ENCODE measurements at regions not wholly inside any gene's neighbourhood (a gene's known extent, or its start where the extent isn't known, plus 50 kb on each side); places are given as distances from the start of the nearest gene placed in this dataset.
"Not testable (repeated sequence)": the region's sequence is repeated elsewhere in the genome, so short reads cannot be mapped to it uniquely, and the experiment has no call there.

DNA sequence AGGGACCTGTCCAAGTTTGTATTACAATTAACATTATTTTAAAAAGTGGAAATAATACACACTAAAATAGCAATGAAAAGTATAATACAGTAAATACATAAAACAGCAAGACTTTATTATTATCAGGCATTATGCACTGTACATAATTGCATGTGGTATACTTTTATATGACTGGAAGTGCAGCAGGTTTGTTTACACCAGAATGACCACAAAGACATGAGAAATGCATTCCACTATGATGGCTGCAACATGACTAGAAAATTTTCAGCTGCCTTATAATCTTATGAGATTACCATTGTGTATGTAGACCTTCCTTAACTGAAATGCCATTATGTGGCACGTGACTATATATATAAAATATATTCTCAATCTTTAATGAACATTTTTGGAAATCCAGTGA, 1699.6 kb downstream of the KCNT2 start:
- no peak for DNase-seq (ENCODE audit: low read depth)

DNA sequence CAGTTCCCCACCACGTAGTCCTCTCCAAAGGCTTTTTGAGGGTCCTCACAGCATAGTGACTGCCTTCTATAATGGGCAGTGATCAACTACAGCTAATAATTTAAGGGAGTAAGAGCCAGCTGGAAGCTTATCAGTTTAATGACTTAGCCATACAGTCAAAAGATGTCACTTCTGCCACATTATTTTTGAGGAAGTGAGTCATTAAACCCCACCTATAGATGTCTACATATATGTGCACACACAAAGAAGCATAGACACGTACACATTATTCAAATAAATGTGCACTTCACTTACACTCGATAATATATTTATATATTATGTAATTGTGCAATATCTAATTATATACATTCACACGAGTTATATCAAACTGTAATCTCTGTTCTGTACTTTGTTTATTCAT, 1704.7 kb downstream of the KCNT2 start:
- DNase-seq (ENCODE audit: low read depth) = no peak

DNA sequence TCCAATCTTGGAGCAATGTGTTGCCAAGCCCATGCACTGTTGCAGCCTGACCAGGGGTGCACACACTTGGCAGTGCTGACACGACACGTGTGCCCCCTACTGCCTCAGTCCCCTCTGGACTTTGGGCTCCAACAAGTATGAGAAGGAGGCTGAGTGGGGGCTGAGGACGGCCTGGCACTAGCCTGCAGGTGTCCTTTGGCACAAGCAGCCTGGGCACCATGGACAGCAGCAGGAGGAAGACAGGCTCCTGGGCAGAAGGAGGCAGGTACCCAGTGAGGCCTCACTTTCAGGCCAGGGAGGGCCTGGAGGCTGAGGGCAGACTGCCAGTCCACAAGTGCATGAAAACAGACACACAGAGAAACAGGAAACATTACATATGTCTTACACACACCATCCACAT, 1702.9 kb upstream of the B3GALT2 start:
- no peak for DNase-seq (ENCODE audit: low read depth)

DNA sequence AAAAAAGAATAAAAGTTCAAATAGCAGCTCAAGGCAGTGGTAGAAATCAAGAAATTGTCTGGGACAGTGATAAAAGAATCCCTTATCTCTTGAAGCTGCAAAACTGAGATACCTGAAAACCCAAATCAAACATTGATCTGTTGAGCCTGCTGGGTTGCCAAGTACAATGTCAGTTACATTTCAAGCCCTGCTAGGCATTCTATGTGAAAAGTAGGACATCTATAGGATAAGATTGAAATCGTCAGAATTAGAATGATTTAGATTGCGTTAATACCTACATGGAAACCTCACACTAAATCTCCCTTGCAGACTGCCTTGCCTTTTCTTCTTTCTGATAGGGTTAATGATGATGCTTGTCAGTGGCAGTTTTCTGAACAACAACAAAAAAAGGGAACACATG, 1684.4 kb upstream of the B3GALT2 start:
- DNase-seq (ENCODE audit: low read depth) = no peak

DNA sequence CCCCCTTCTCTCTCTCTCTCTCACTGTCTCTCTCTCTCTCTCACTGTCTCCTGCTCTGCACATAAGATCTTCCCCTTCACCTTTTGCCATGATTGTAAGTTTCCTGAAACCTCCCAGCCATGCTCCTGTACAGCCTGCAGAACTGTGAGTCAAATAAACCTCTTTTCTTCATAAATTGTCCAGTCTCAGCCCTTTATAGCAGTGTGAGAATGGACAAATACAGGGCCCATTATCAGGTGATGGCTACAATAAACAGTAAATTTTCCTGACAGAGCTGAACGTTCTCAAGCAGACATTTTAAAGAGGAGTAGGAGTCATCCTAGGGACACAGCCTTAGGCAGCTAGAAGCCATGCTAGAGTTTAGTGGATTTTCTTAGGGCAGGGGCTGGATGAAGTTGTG, 1679.7 kb upstream of the B3GALT2 start:
- DNase-seq (ENCODE audit: low read depth) = no peak

DNA sequence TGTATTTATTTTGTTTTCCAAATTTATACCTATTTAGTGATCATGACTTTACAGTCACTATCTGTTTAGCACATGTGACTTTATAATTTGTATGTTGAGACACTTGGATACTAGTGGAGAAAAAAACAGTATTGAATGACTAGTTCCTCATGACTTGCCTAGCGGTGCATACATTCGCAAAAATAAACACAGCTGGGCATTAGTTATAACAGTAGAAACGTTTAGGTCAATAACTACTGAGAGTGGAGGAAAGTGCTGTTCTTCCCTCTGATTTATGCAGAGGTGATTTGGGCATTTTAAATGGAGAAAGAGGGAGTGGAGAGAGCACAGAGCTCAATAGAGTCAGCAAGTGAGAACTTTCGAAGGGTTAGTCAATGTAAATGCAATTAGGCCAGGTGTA, 1679.0 kb upstream of the B3GALT2 start:
- DNase-seq (ENCODE audit: low read depth) = no peak

DNA sequence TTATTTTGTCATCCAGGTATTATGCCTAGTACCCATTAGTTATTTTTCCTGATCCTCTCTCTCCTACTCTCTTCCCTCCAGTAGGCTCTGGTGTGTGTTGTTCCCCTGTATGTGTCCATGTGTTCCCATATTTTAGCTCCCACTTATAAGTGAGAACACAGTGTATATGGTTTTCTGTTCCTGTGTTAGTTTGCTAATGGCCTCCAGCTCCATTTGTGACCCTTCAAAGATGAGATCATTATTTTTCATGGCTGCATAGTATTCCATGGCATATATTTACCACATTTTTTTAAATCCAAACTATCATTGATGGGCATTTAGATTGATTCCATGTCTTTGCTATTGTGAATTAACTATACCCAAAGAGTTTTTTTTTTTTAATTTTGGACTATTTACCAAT, 1675.7 kb upstream of the B3GALT2 start:
- no peak for DNase-seq (ENCODE audit: low read depth)

DNA sequence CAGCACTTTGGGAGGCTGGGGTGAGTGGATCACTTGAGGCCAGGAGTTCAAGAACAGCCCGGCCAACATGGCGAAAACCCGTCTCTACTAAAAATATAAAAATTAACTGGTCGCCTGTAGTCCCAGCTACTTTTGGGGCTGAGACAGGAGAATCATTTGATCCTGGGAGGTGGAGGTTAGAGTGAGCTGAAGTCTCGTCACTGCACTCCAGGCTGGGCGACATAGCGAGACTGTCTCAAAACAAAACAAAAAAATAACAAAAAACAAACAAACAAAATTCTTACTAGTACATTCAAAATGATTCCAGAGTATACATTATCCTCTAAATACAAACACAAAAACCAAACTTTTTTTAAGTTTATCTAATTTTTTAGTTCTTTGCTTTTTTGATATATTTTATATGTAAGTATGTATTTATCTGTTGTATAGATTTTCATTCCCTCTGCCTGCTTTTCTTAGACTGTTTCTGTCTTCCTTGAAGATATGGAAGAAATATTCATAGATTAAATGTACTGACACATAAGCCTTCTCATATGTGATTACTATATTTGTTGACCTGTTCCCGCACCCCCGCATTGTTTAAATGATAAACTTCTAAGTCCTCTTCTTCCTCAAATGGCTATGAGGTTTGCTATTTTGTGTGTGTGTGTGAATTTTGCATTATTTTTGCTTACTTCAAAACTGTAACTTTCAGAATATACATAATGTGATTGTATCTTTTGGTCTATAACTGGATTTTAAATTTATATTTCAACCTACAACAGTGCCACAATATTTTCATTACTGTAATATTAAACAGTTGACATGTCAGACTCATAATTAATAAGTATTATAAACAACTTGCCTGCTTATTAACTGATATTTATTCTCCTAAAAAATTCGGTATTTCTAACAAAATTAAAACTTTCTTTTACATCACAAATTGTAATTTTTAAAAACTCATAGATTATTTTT, 1674.1 kb upstream of the B3GALT2 start:
- no peak for DNase-seq (ENCODE audit: low read depth)

DNA sequence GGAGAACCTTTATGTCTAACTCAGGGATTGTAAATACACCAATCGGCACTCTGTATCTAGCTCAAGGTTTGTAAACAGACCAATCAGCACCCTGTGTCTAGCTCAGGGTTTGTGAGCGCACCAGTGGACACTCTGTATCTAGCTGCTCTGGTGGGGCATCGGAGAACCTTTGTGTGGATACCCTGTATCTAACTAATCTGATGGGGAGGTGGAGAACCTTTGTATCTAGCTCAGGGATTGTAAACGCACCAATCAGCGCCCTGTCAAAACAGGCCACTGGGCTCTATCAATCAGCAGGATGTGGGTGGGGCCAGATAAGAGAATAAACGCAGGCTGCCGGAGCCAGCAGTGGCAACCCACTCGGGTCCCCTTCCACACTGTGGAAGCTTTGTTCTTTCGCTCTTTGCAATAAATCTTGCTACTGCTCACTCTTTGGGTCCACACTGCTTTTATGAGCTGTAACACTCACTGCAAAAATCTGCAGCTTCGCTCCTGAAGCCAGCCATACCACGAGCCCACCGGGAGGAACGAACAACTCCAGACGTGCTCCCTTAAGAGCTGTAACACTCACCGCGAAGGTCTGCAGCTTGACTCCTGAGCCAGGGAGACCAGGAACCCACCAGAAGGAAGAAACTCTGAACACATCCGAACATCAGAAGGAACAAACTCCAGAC, 1673.2 kb upstream of the B3GALT2 start:
- not testable (repeated sequence) for DNase-seq (ENCODE audit: low read depth)

DNA sequence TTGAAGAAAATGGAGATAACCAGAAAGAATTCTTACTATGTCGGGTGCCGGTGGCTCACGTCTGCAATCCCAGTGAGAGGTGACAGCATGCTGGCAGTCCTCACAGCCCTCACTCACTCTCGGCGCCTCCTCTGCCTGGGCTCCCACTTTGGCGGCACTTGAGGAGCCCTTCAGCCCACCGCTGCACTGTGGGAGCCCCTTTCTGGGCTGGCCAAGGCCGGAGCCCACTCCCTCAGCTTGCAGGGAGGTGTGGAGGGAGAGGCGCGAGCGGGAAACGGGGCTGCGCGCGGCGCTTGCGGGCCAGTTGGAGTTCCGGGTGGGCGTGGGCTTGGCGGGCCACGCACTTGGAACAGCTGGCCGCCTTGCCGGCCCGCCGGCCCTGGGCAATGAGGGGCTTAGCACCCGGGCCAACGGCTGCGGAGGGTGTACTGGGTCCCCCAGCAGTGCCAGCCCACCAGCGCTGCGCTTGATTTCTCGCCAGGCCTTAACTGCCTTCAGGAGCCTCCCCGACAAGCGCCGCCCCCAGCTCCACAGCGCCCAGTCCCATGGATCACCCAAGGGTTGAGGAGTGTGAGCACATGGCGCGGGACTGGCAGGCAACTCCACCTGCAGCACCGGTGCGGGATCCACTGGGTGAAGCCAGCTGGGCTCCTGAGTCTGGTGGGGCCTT, 1672.5 kb upstream of the B3GALT2 start:
- DNase-seq (ENCODE audit: low read depth) = not testable (repeated sequence)

DNA sequence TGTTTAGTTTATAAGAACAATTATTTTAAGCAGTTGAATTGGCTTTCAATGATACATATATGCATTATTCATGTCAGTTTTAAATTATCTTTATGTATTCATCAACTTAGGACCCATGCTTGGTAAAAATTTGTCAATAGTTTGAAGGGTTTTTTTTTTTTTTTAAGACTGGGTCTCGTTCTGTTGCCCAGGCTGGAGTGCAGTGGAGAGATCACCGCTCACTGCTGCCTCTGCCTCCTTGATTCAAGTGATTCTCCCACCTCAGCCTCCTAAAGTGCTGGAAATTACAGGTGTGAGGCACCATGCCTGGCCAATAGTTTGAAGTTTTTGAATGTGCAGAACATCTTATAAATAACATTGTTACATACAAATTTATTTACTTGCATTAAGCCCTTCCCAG, 1671.0 kb upstream of the B3GALT2 start:
- no peak for DNase-seq (ENCODE audit: low read depth)

DNA sequence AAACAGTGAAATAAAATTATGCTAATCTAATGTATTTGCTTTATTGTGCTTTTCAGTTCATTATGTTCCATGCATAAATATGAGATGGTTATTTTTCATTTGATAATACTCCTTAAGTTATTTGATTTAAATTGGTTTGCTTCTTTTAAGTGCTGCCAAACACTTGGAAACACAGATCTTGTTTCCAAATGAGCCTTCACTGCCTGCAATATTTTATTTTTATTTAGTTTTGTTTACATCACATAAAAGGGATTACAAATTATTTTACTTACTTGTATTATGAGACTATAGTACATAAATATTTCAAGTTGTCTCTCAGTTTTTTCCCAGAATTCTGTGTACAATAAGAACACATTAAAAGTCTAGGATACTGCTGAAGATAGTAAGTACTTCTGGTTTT, 1662.4 kb upstream of the B3GALT2 start:
- DNase-seq (ENCODE audit: low read depth) = no peak

DNA sequence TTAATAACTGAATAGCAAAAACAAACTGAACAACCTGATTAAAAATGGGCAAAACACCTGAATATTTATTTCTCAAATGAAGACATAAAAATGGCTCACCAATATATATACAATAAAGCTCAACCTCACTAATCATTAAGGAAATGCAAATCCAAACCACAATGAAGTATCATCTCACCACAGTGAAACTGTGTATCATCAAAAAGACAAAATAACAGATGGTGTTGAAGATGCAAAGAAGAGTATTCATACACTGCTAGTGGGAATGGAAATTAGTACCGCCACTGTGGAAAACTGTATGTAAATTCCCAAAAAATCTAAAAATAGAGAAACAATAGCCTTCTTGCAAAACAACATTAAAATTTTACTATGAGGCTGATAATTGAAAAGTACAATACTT, 1660.1 kb upstream of the B3GALT2 start:
- no peak for DNase-seq (ENCODE audit: low read depth)

DNA sequence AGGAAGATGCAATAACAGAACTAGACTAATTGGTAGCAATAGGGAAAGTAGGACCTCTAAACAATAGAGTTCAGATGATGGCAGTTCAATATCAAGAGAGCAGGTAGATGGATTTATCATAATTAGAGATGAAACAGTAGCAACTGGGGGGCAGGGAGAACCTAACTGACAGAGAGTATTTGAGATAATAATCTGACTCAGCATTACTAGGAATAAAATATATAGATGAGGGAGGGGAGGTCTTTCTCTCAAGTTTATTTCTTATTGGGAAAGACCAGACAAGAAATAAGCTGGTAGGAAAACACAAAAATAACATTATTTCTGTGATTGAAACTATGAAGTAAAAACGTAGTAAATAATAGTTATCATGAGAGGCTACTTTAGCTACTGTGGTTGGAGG, 1656.7 kb upstream of the B3GALT2 start:
- DNase-seq (ENCODE audit: low read depth) = no peak

DNA sequence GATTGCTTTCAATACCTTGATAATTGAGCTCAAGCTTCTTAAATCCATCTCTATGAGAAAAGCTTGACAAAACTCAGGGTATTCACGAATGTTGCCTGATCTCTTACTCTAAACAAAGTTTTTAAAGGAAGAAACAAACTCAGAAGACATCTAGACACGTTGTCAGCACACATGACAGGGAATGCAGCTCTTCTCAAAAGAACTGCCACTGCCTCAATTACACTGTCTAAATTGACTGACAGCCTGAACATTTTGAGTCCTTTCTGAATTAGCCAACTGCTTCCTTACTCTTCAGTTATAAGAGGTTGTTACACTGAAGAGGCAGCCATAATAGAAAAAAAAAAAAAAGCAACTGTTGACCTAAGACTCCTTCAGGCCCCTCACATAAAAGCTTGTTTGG, 1646.7 kb upstream of the B3GALT2 start:
- DNase-seq (ENCODE audit: low read depth) = no peak

DNA sequence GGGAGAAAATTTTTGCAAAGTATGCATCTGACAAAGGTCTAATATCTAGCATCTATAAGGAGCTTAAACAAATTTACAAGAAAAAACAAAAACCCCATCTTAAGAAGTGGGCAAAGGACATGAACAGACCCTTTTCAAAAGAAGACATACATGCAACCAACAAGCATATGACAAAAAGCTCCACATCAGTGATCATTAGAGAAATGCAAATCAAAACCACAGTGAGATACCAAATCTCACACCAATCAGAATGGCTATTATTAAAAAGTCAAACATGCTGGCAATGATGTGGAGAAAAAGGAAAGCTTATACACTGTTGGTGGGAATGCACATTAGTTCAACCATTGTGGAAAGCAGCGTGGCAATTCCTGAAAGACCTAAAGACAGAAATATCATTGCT, 1645.2 kb upstream of the B3GALT2 start:
- not testable (repeated sequence) for DNase-seq (ENCODE audit: low read depth)

DNA sequence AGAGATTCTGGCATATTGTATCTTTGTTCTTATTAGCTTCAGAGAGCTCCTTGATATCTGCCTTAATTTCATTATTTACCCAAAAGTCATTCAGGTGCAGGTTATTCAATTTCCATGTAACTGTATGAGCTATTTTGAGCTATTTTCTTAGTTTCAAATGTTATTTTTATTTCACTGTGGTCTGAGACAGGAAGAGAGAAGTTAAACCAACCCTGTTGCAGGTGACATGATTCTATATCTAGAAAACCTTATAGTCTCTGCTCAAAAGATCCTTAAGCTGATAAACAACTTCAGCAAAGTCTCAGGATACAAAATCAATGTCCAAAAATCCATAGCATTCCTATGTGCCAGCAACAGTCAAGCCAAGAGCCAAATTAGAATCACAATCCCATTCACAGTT, 1644.0 kb upstream of the B3GALT2 start:
- no peak for DNase-seq (ENCODE audit: low read depth)

DNA sequence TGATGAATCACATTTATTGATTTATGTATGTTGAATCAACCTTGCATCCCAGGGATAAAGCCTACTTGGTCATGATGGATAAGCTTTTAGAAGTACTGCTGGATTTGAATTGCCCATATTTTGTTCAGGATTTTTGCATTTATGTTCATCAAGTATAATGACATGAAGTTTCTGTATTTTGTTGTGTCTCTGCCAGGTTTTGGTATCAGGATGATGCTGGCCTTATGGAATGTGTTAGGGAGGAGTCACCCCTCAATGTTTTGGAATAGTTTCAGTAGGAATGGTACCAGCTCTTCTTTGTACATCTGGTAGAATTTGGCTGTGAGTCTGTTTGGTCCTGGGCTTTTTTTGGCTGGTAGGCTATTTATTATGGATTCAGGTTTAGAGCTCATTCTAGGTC, 1643.1 kb upstream of the B3GALT2 start:
- no peak for DNase-seq (ENCODE audit: low read depth)

DNA sequence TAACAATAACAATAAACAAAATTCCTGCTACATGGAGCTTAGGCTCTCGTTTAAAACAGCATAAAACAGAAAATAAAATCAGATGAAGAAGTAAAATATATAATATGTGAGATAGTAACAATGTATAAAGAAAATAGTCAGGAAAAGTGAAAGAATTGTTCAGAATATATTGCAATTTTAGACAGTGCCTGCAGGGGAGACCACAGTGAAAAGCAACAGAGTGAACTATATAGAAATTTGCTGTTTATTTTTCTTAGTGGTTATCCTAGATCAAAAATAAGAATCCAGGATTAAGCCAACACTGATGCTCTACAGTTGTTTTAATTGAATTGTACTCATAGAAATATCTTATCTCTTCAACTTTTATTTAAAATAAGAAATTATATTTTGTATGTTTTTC, 1639.0 kb upstream of the B3GALT2 start:
- DNase-seq (ENCODE audit: low read depth) = no peak

DNA sequence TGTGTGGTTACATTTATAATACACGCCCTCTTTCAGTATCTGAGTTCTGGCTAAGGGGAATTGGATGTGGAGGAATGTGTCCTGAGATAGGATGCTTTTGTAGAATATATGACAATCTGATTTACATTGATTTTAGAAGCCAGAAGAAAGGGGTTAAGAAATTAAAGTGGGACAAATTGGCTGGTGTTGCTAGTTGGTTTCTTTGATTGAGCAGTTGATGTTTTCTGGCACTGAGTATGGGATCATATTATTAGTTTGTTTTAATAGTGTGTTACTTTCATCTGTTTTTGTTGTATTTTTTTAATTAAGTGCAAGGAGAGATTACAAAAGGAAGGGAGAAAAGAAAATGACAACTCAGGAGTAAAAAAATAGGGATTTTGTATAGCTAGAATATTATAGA, 1634.7 kb upstream of the B3GALT2 start:
- no peak for DNase-seq (ENCODE audit: low read depth)

DNA sequence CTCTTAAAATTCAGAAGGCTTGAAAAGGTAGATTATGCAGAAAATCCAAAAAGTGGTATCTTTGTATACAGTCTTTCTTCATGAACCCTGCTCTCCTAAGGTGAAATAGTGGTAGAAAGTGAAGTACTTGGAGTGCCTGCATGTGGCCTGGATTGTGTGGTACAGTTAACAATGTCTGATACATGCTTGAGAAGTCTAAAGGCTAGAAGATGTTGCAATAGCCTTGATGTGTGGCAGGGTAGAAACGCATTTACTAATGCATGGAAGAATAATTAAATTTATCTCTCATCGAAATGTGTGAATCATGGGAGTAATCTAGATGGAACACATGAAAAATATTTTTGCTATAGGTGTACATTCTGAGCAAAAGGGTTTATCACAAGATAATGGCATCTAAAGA, 1632.3 kb upstream of the B3GALT2 start:
- DNase-seq (ENCODE audit: low read depth) = no peak

DNA sequence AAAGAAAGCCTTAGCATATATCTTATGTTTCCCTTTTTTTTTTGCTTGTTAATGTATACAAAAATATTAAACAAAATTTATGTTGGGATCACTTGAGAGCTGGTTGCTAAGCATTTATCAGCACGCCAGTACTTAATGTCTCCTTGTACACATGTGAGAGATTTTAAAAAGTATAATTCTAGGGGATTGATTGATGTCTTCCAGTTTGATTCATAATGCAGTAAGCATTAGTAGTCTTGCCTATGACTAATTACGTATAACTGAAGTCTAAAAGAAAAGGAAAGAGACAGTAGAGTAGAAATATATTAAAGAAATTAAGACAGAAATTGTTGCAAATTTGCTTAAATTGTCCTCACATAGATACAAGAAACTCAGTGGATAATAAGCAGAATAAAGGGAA, 1630.4 kb upstream of the B3GALT2 start:
- no peak for DNase-seq (ENCODE audit: low read depth)

DNA sequence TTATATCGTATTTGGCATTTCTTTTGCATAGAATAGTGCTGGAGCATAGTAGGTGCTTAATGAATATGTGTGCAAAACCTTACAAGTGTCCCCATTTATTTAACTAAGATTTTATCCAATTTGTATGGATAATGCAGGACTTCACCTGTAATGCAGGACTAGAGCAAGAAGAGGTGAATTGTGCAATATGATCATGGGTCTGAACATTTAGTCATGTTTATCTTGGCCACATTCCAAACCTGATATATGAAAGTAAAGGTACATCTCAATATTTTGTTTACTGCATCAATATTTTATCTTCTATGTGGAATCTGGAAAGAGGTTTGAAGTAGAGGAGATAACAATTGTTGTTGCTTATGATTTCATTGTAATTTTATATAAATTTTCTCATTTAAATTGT, 1626.7 kb upstream of the B3GALT2 start:
- no peak for DNase-seq (ENCODE audit: low read depth)
